Fibroblast of peridontal ligament (primary cell): ENCODE measurements at regions not wholly inside any gene's neighbourhood (a gene's known extent, or its start where the extent isn't known, plus 50 kb on each side); places are given as distances from the start of the nearest gene placed in this dataset.
"Not testable (repeated sequence)": the region's sequence is repeated elsewhere in the genome, so short reads cannot be mapped to it uniquely, and the experiment has no call there.

ENCODE experiments used
- DNase-seq: peaks from one replicate; pipeline ENCODE4 v3.0.0-alpha.2; 2010; ENCODE audit errors: extremely low read depth

- no peak for DNase-seq
Measured at GRCh38 chr1:195756109-195756508, 852.1 kb downstream of the KCNT2 start.

GRCh38 chr1:195754874-195755273, 853.4 kb downstream of the KCNT2 start:
- DNase-seq = no peak

- DNase-seq = no peak
Measured at GRCh38 chr1:195754303-195754702, 853.9 kb downstream of the KCNT2 start.

- DNase-seq = no peak
Measured at GRCh38 chr1:195748969-195749368, 859.3 kb downstream of the KCNT2 start.

GRCh38 chr1:195745189-195746010, 862.8 kb downstream of the KCNT2 start:
- no peak for DNase-seq

GRCh38 chr1:195744256-195744655, 864.0 kb downstream of the KCNT2 start:
- DNase-seq = no peak

- DNase-seq = no peak
Measured at GRCh38 chr1:195740862-195741261, 867.4 kb downstream of the KCNT2 start.

GRCh38 chr1:195738966-195739650, 869.1 kb downstream of the KCNT2 start:
- no peak for DNase-seq

- DNase-seq = no peak
Measured at GRCh38 chr1:195735140-195735539, 873.1 kb downstream of the KCNT2 start.

GRCh38 chr1:195733826-195734225, 874.4 kb downstream of the KCNT2 start:
- DNase-seq = peak; percentile 15

- DNase-seq = no peak
Measured at GRCh38 chr1:195733408-195733807, 874.8 kb downstream of the KCNT2 start.

GRCh38 chr1:195731385-195731784, 876.9 kb downstream of the KCNT2 start:
- no peak for DNase-seq

GRCh38 chr1:195723796-195724194, 884.4 kb downstream of the KCNT2 start:
- DNase-seq = no peak

- DNase-seq = not testable (repeated sequence)
Measured at GRCh38 chr1:195722852-195723795, 885.1 kb downstream of the KCNT2 start.

GRCh38 chr1:195722146-195722545, 886.1 kb downstream of the KCNT2 start:
- DNase-seq = not testable (repeated sequence)

GRCh38 chr1:195721210-195721971, 886.8 kb downstream of the KCNT2 start:
- DNase-seq = no peak

GRCh38 chr1:195717651-195718050, 890.6 kb downstream of the KCNT2 start:
- peak; percentile 59 for DNase-seq

GRCh38 chr1:195715652-195716051, 892.6 kb downstream of the KCNT2 start:
- DNase-seq = no peak

- DNase-seq = peak; percentile 53
Measured at GRCh38 chr1:195714248-195714647, 894.0 kb downstream of the KCNT2 start.

GRCh38 chr1:195709821-195710220, 898.4 kb downstream of the KCNT2 start:
- DNase-seq = no peak

- DNase-seq = no peak
Measured at GRCh38 chr1:195704028-195704427, 904.2 kb downstream of the KCNT2 start.
